IMR-90 (cell line): ENCODE measurements at regions not wholly inside any gene's neighbourhood (a gene's known extent, or its start where the extent isn't known, plus 50 kb on each side); places are given as distances from the start of the nearest gene placed in this dataset.

Experiments
- ATAC-seq: fragments of 200-7000 bp; cut with Tn5 transposase; 2 replicates; pipeline ENCODE4 v1.9.1; 2020; ENCODE audit warnings: low read depth, mild to moderate bottlenecking, moderate library complexity
- BruUV-seq: library from RNA; stranded (reverse); fragments of 400-500 nt; replicated peaks from 2 replicates; lab custom pipeline; 2021; lab: Mats Ljungman, UMichigan
- CTCF ChIA-PET: fragments of 300-600 bp; formaldehyde crosslinking; extraction: SDS; loops from one replicate; lab custom pipeline; 2021; ENCODE audit warnings: antibody characterized with exemption; lab: Yijun Ruan, JAX
- POLR2A ChIA-PET: fragments of 300-600 bp; sonication (Branson Sonifier 250); formaldehyde crosslinking; loops from one replicate; lab custom pipeline; 2022; ENCODE audit warnings: antibody characterized with exemption; ENCODE audit not compliant: unreplicated experiment; lab: Charles Lee
- DNase-seq: peaks from one replicate; pipeline ENCODE4 v3.0.0; 2013
- H2AFZ ChIP-seq: replicated peaks from 2 replicates; pipeline ENCODE3; 2013; ENCODE audit warnings: low read length, mild to moderate bottlenecking; ENCODE audit not compliant: poor library complexity
- H2AK5ac ChIP-seq: 2 replicates; pipeline ENCODE4 v1.6.1; 2013; ENCODE audit warnings: low read depth, low read length, inconsistent platforms
- H2AK9ac ChIP-seq: replicated peaks from 2 replicates; pipeline ENCODE3; 2013; ENCODE audit warnings: mild to moderate bottlenecking, low read depth, low read length, moderate library complexity; ENCODE audit not compliant: poor library complexity
- H2BK120ac ChIP-seq: 2 replicates; pipeline ENCODE4 v1.6.1; 2013; ENCODE audit warnings: low read depth, low read length, inconsistent platforms
- H2BK15ac ChIP-seq: 3 replicates; pipeline ENCODE4 v1.6.1; 2013; ENCODE audit warnings: low read depth, low read length, inconsistent platforms
- H2BK20ac ChIP-seq: 2 replicates; pipeline ENCODE4 v1.6.1; 2013; ENCODE audit warnings: low read depth, mild to moderate bottlenecking, inconsistent platforms, low read length, moderate library complexity
- H2BK5ac ChIP-seq: 2 replicates; pipeline ENCODE4 v1.6.1; 2013; ENCODE audit warnings: mild to moderate bottlenecking, low read depth, low read length, inconsistent platforms; ENCODE audit not compliant: poor library complexity, severe bottlenecking
- H3K14ac ChIP-seq: replicated peaks from 2 replicates; pipeline ENCODE4 v1.6.1; 2013; ENCODE audit warnings: low read depth, low read length, inconsistent platforms
- H3K18ac ChIP-seq: 2 replicates; pipeline ENCODE4 v1.6.1; 2013; ENCODE audit warnings: low read depth, low read length, control low read depth
- H3K23ac ChIP-seq: 2 replicates; pipeline ENCODE4 v1.6.1; 2013; ENCODE audit warnings: low read depth, low read length, inconsistent platforms
- H3K27ac ChIP-seq: 2 replicates; pipeline ENCODE4 v1.5.1; 2013; ENCODE audit warnings: mild to moderate bottlenecking, control low read depth, low read length; ENCODE audit not compliant: insufficient read depth
- H3K27me3 ChIP-seq: 2 replicates; pipeline ENCODE4 v1.6.1; 2013; ENCODE audit warnings: low read length; ENCODE audit not compliant: control insufficient read depth, insufficient read depth
- H3K36me3 ChIP-seq: 2 replicates; pipeline ENCODE4 v1.6.1; 2013; ENCODE audit warnings: low read length, mixed read lengths; ENCODE audit not compliant: control insufficient read depth, insufficient read depth
- H3K4ac ChIP-seq: 2 replicates; pipeline ENCODE4 v1.6.1; 2013; ENCODE audit warnings: low read depth, low read length, inconsistent platforms
- H3K4me1 ChIP-seq: 2 replicates; pipeline ENCODE4 v1.6.1; 2013; ENCODE audit warnings: low read length, mixed read lengths; ENCODE audit not compliant: control insufficient read depth, insufficient read depth
- H3K4me2 ChIP-seq: 2 replicates; pipeline ENCODE4 v1.6.1; 2013; ENCODE audit warnings: low read depth, mild to moderate bottlenecking, control low read depth, low read length, moderate library complexity
- H3K4me3 ChIP-seq: 2 replicates; pipeline ENCODE4 v1.5.1; 2013; ENCODE audit warnings: low read depth, mild to moderate bottlenecking, control low read depth, low read length, moderate library complexity; ENCODE audit not compliant: insufficient read depth
- H3K56ac ChIP-seq: 2 replicates; pipeline ENCODE4 v1.6.1; 2013; ENCODE audit warnings: low read length, inconsistent platforms; ENCODE audit not compliant: insufficient read depth; ENCODE audit errors: extremely low read depth
- H3K79me1 ChIP-seq, 2 experiments: 2 replicates each; pipeline ENCODE4 v1.6.1; 2013; ENCODE audit warnings: low read length in 2 of 2, inconsistent platforms in 1 of 2, low read depth in 1 of 2
- H3K9ac ChIP-seq: 2 replicates; pipeline ENCODE4 v1.6.1; 2013; ENCODE audit warnings: low read depth, low read length, control low read depth
- H3K9me1 ChIP-seq: 2 replicates; pipeline ENCODE4 v1.6.1; 2013; ENCODE audit warnings: low read length, inconsistent platforms; ENCODE audit not compliant: insufficient read depth
- H3K9me3 ChIP-seq: 2 replicates; pipeline ENCODE4 v1.6.1; 2013; ENCODE audit warnings: low read length; ENCODE audit not compliant: control insufficient read depth, insufficient read depth
- H4K20me1 ChIP-seq: 2 replicates; pipeline ENCODE4 v1.6.1; 2013; ENCODE audit warnings: low read length, inconsistent platforms; ENCODE audit not compliant: insufficient read depth
- H4K5ac ChIP-seq: 2 replicates; pipeline ENCODE4 v1.6.1; 2013; ENCODE audit warnings: mild to moderate bottlenecking, low read depth, low read length, control low read depth
- H4K8ac ChIP-seq, 2 experiments: 2 replicates each; pipeline ENCODE4 v1.6.1; 2013; ENCODE audit warnings: low read depth in 2 of 2, low read length in 2 of 2, control low read depth in 1 of 2, inconsistent platforms in 1 of 2
- H4K91ac ChIP-seq: 2 replicates; pipeline ENCODE4 v1.6.1; 2013; ENCODE audit warnings: low read depth, low read length, inconsistent platforms; ENCODE audit not compliant: insufficient read depth
- CEBPB ChIP-seq: IDR thresholded peaks from 2 replicates; pipeline ENCODE4 v1.6.1; 2012; ENCODE audit warnings: low read depth, low read length, improper control_type of control experiment
- FOS ChIP-seq: fragments of 150-350 bp; IDR thresholded peaks from 2 replicates; pipeline ENCODE4 v1.6.1; 2016; ENCODE audit warnings: low read depth, low read length
- MAFK ChIP-seq: IDR thresholded peaks from 2 replicates; pipeline ENCODE4 v1.6.1; 2012; ENCODE audit warnings: low read depth, low read length, improper control_type of control experiment
- MXI1 ChIP-seq: IDR thresholded peaks from 2 replicates; pipeline ENCODE4 v1.6.1; 2012; ENCODE audit warnings: low read depth, mild to moderate bottlenecking, low read length, moderate library complexity, borderline replicate concordance
- POLR2A ChIP-seq: IDR thresholded peaks from 2 replicates; pipeline ENCODE4 v1.6.1; 2012; ENCODE audit warnings: mild to moderate bottlenecking, low read depth, low read length
- RFX5 ChIP-seq: IDR thresholded peaks from 2 replicates; pipeline ENCODE4 v1.8.0; 2012; ENCODE audit warnings: low read depth, mild to moderate bottlenecking, low read length, moderate library complexity
- USF2 ChIP-seq: fragments of 150-350 bp; IDR thresholded peaks from 2 replicates; pipeline ENCODE4 v1.6.1; 2017; ENCODE audit warnings: mild to moderate bottlenecking, antibody characterized with exemption, low read length, low read depth
- WGBS, 2 experiments: methylation state at CpG; one replicate each; pipeline versions ENCODE4 v1.1.5 to v1.1.7; 2013; ENCODE audit warnings: missing lambda C conversion rate in 2 of 2; ENCODE audit not compliant: insufficient read length in 1 of 2; ENCODE audit errors: extremely low coverage in 2 of 2; 5-methylcytosine and 5-hydroxymethylcytosine counted together
- dilution Hi-C: fragments of 300-500 bp; cut with HindIII; formaldehyde crosslinking; loops from one replicate; pipeline ENCODE4 v1.14.3; 2018; ENCODE audit warnings: low sequenced_read_pairs; ENCODE audit not compliant: unreplicated experiment
- in situ Hi-C: fragments of 300-500 bp; cut with MboI; formaldehyde crosslinking; loops from 3 replicates; pipeline ENCODE4 v1.14.3; 2019; ENCODE audit warnings: low sequenced_read_pairs, inconsistent platforms, mixed read lengths
- intact Hi-C: fragments of 100-400 bp; cut with micrococcal nuclease; formaldehyde crosslinking; loops from 2 replicates; pipeline ENCODE4 v1.10.0; 2022

GRCh38 chr11:92758241-92758780, 211.1 kb upstream of the MTNR1B start:
- Histone ChIP-seq H3K4me3 (no peak overlapping the region), H2AFZ (no peak overlapping the region), H3K14ac (no peak overlapping the region), H3K9me3 (no peaks in the 10 kb centered on the region), H3K4me2 (no peak overlapping the region), H3K56ac (no peak overlapping the region), H3K4me1 (no peaks in the 10 kb centered on the region), H2AK5ac (no peak overlapping the region), H3K27me3 (no peaks in the 10 kb centered on the region), H4K91ac (no peak overlapping the region), H3K18ac (no peak overlapping the region), H4K8ac (no peak overlapping the region), H3K23ac (no peak overlapping the region), H3K79me1 (no peaks in the 10 kb centered on the region), H3K9ac (no peak overlapping the region), H3K36me3 (no peaks in the 10 kb centered on the region), H4K20me1 (no peaks in the 10 kb centered on the region), H2BK5ac (no peak overlapping the region), H2BK20ac (no peak overlapping the region), H3K27ac (no peak overlapping the region), H2BK15ac (no peak overlapping the region), H3K4ac (no peak overlapping the region), H2AK9ac (no peak overlapping the region), H2BK120ac (no peak overlapping the region), H3K9me1 (no peaks in the 10 kb centered on the region), H4K5ac (no peak overlapping the region)
- ChIA-PET POLR2A (no interaction called here), CTCF (no interaction called here)
- ATAC-seq (no peak), DNase-seq (no peak)
- intact Hi-C loops (no loop called here), in situ Hi-C loops (no loop called here), dilution Hi-C loops (no loop called here)
- no TSS peak for BruUV-seq
- no peak for TF ChIP-seq CEBPB
- no peak for TF ChIP-seq USF2
- no peak for TF ChIP-seq MXI1
- TF ChIP-seq RFX5, result no peak
- TF ChIP-seq POLR2A, result no peak
- no peak for TF ChIP-seq MAFK
- no peak for TF ChIP-seq FOS
- WGBS, 2 experiments, result no CpG with 5 or more reads among the region's 2 CpGs
